Hematopoietic multipotent progenitor cell treated with erythropoietin and hydrocortisone succinate and interleukin-3 and kit ligand, for 17 days (in vitro differentiated cells): ENCODE measurements at regions not wholly inside any gene's neighbourhood (a gene's known extent, or its start where the extent isn't known, plus 50 kb on each side); places are given as distances from the start of the nearest gene placed in this dataset.

ENCODE experiments used
- DNase-seq: peaks from one replicate; pipeline ENCODE4 v3.0.0-alpha.2; 2015; ENCODE audit warnings: low spot score

- no peak for DNase-seq
These were observed 103.2 kb downstream of the TBX5 start for GRCh38 chr12:114302606-114303315.

GRCh38 chr12:114302117-114302516 lies 103.8 kb downstream of the TBX5 start:
- no peak for DNase-seq

- DNase-seq, result no peak
These were observed 111.7 kb downstream of the TBX5 start for GRCh38 chr12:114294303-114294685.

GRCh38 chr12:114293571-114294302 lies 112.2 kb downstream of the TBX5 start:
- no peak for DNase-seq

GRCh38 chr12:114293073-114293472 lies 112.9 kb downstream of the TBX5 start:
- DNase-seq, result no peak

- no peak for DNase-seq
These were observed 114.4 kb downstream of the TBX5 start for GRCh38 chr12:114291389-114292060.

- no peak for DNase-seq
These were observed 118.0 kb downstream of the TBX5 start for GRCh38 chr12:114287821-114288525.

- no peak for DNase-seq
These were observed 119.8 kb downstream of the TBX5 start for GRCh38 chr12:114286145-114286544.

- no peak for DNase-seq
These were observed 120.4 kb downstream of the TBX5 start for GRCh38 chr12:114285554-114285953.

- no peak for DNase-seq
These were observed 121.9 kb downstream of the TBX5 start for GRCh38 chr12:114284041-114284440.

- no peak for DNase-seq
These were observed 129.8 kb downstream of the TBX5 start for GRCh38 chr12:114275932-114276785.

GRCh38 chr12:114275086-114275485 lies 130.9 kb downstream of the TBX5 start:
- DNase-seq, result no peak

GRCh38 chr12:114274131-114274530 lies 131.8 kb downstream of the TBX5 start:
- DNase-seq, result no peak

GRCh38 chr12:114272605-114273004 lies 133.3 kb downstream of the TBX5 start:
- DNase-seq, result no peak

- DNase-seq, result no peak
These were observed 133.9 kb downstream of the TBX5 start for GRCh38 chr12:114272071-114272470.

- no peak for DNase-seq
These were observed 136.8 kb downstream of the TBX5 start for GRCh38 chr12:114269153-114269552.

GRCh38 chr12:114266536-114266935 lies 139.4 kb downstream of the TBX5 start:
- no peak for DNase-seq

- DNase-seq, result no peak
These were observed 140.9 kb downstream of the TBX5 start for GRCh38 chr12:114265036-114265435.

GRCh38 chr12:114263056-114263805 lies 142.7 kb downstream of the TBX5 start:
- DNase-seq, result no peak

GRCh38 chr12:114257687-114258086 lies 148.3 kb downstream of the TBX5 start:
- DNase-seq, result no peak

GRCh38 chr12:114254998-114255397 lies 150.9 kb downstream of the TBX5 start:
- DNase-seq, result no peak
